ENCODE measurements at regions not wholly inside any gene's neighbourhood (a gene's known extent, or its start where the extent isn't known, plus 50 kb on each side); places are given as distances from the start of the nearest gene placed in this dataset.
"Not testable (repeated sequence)": the region's sequence is repeated elsewhere in the genome, so short reads cannot be mapped to it uniquely, and the experiment has no call there.

- not testable (repeated sequence) for TF ChIP-seq TCF7 (IDR thresholded peaks at IDR 0.05; ENCODE audit: borderline replicate concordance); SMC3 (IDR thresholded peaks at IDR 0.05; ENCODE audit: borderline replicate concordance, low read length); POLR2AphosphoS5 (IDR thresholded peaks at IDR 0.05; ENCODE audit: low read length); ETV6 (conservative IDR thresholded peaks at IDR 0.05 in 1 of 2, IDR thresholded peaks at IDR 0.05 in 1 of 2; ENCODE audit: borderline replicate concordance in 1 of 2, low read depth in 1 of 2); NFIC (IDR thresholded peaks at IDR 0.05; ENCODE audit: low read depth, low read length); STAT1 (conservative IDR thresholded peaks at IDR 0.05); CTCF (IDR thresholded peaks at IDR 0.05 in 2 of 3, conservative IDR thresholded peaks at IDR 0.05 in 1 of 3; ENCODE audit: control insufficient read depth in 2 of 3, extremely low read depth in 1 of 3, insufficient read depth in 1 of 3, low read depth in 3 of 3, low read length in 3 of 3); BRCA1 (IDR thresholded peaks at IDR 0.05; ENCODE audit: low read depth, low read length); HDGF (IDR thresholded peaks at IDR 0.05); CHD2 (IDR thresholded peaks at IDR 0.05; ENCODE audit: borderline replicate concordance, low read depth, low read length); RCOR1 (conservative IDR thresholded peaks at IDR 0.05; ENCODE audit: low read depth, low read length); IKZF1 (conservative IDR thresholded peaks at IDR 0.05); NR2F1 (conservative IDR thresholded peaks at IDR 0.05)
- TF ChIP-seq, protein P1, sequence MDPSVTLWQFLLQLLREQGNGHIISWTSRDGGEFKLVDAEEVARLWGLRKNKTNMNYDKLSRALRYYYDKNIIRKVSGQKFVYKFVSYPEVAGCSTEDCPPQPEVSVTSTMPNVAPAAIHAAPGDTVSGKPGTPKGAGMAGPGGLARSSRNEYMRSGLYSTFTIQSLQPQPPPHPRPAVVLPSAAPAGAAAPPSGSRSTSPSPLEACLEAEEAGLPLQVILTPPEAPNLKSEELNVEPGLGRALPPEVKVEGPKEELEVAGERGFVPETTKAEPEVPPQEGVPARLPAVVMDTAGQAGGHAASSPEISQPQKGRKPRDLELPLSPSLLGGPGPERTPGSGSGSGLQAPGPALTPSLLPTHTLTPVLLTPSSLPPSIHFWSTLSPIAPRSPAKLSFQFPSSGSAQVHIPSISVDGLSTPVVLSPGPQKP (IDR thresholded peaks at IDR 0.05; ENCODE audit: low read depth, low read length), result not testable (repeated sequence)
Observed at GRCh38 chr5:153381630-153382029, 108.8 kb upstream of the GRIA1 start.
